ENCODE measurements at regions not wholly inside any gene's neighbourhood (a gene's known extent, or its start where the extent isn't known, plus 50 kb on each side); places are given as distances from the start of the nearest gene placed in this dataset.

DNA sequence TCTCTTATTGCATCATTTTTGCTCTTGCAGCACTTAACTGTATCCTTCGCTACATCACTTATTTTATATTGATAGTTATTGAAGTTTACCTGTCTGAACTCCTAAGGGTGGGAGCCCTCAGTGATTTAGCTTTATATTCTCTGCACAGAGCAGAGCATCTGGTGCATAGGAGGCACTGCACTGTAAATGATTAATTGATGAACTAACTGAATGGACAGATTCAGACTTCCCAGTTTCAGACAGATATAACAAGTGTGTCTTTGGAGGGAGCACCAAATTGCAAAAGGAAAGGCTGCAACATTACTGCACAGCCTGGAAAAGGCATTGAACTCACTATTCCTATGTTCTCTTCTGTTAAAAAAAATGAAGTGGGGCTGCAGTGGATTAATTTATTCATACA is 160.3 kb downstream of the EDN1 start (continued):
- TF ChIP-seq CHD7 (IDR thresholded peaks at IDR 0.05; ENCODE audit: insufficient replicate concordance, low read length) (no peak), EGR1 (IDR thresholded peaks at IDR 0.05; ENCODE audit: borderline replicate concordance, low read depth, low read length) (no peak), GABPA (IDR thresholded peaks at IDR 0.05; ENCODE audit: borderline replicate concordance, insufficient read depth, low read length) (no peak), SIRT6 (IDR thresholded peaks at IDR 0.05; ENCODE audit: low read length) (no peak), SAP30 (IDR thresholded peaks at IDR 0.05; ENCODE audit: insufficient read depth, insufficient replicate concordance, low read length) (no peak), ASH2L (IDR thresholded peaks at IDR 0.05; ENCODE audit: low read length) (no peak)

Data from H1 (cell line).